Gastroesophageal sphincter (tissue), 3 donors: ENCODE measurements at regions not wholly inside any gene's neighbourhood (a gene's known extent, or its start where the extent isn't known, plus 50 kb on each side); places are given as distances from the start of the nearest gene placed in this dataset.

ENCODE experiments used
- EP300 ChIP-seq: sonication (generic); formaldehyde crosslinking; IDR thresholded peaks from one replicate; pipeline ENCODE4 v1.6.1; 2017; ENCODE audit warnings: antibody characterized with exemption, mild to moderate bottlenecking
- POLR2A ChIP-seq, 2 donors: fragments of 450-650 bp; IDR thresholded peaks; one replicate each; pipeline ENCODE4 v1.6.1; 2017; ENCODE audit warnings: antibody characterized with exemption in 2 of 2, mild to moderate bottlenecking in 2 of 2, moderate library complexity in 1 of 2
- POLR2AphosphoS5 ChIP-seq: sonication (generic); formaldehyde crosslinking; IDR thresholded peaks from one replicate; pipeline ENCODE4 v1.6.1; 2017; ENCODE audit warnings: antibody characterized with exemption
- TF ChIP-seq, protein P1 (sequence below), 4 experiments: fragments of 200-600 bp in 2 of 4; fragments of 450-650 bp in 2 of 4; sonication (generic) in 1 of 4; IDR thresholded peaks; one replicate each; pipeline ENCODE4 v1.5.1; 2017 to 2019; ENCODE audit warnings: antibody characterized with exemption in 4 of 4, mild to moderate bottlenecking in 2 of 4, moderate library complexity in 2 of 4

DNA sequence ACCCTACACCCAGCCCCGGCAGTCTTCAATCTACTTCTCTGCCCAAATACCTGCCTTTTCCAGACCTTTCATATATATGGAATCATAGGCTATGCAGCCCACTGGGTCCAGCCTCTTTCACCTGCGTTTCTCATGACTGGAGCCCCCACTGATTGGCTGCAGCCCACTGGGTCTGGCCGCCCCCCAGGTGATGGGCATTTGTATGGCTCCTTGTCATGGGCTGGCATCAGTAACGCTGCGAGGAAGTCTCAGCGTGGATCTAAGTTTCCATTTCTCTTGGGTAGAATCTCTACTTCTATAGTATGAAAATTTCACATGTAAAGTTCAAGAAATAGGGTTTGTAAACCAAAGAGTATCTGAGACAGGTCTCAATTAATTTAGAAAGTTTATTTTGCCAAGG is 281.9 kb downstream of the NDUFA10 start:
- TF ChIP-seq, protein P1, sequence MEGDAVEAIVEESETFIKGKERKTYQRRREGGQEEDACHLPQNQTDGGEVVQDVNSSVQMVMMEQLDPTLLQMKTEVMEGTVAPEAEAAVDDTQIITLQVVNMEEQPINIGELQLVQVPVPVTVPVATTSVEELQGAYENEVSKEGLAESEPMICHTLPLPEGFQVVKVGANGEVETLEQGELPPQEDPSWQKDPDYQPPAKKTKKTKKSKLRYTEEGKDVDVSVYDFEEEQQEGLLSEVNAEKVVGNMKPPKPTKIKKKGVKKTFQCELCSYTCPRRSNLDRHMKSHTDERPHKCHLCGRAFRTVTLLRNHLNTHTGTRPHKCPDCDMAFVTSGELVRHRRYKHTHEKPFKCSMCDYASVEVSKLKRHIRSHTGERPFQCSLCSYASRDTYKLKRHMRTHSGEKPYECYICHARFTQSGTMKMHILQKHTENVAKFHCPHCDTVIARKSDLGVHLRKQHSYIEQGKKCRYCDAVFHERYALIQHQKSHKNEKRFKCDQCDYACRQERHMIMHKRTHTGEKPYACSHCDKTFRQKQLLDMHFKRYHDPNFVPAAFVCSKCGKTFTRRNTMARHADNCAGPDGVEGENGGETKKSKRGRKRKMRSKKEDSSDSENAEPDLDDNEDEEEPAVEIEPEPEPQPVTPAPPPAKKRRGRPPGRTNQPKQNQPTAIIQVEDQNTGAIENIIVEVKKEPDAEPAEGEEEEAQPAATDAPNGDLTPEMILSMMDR (IDR thresholded peaks at IDR 0.05), result no peak
- TF ChIP-seq EP300 (no peak), POLR2A (IDR thresholded peaks at IDR 0.05) (no peak), POLR2AphosphoS5 (no peak)
